ENCODE measurements at regions not wholly inside any gene's neighbourhood (a gene's known extent, or its start where the extent isn't known, plus 50 kb on each side); places are given as distances from the start of the nearest gene placed in this dataset.

DNA sequence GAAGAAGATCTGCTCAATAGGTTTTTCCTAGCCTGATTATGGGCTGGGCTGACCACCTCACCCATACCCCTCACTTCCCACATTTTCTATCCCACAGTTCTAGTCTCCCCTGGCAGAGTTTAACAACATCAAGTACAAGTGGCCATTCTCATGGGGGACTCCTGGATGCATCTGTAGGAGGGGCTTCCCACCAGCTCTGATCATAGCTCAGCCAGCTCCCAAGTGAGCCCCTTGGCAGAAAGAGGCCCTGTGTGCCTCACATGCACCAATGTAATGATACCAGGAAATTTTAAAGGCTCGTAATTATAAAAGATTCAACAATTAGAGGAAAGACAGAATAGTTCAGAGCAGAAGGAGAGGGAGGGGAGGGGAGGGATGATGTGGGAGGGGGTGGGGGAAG, 144.2 kb upstream of the SYT13 start:
- TF ChIP-seq FOXK2 (IDR thresholded peaks at IDR 0.05) (no peak), SUZ12 (IDR thresholded peaks at IDR 0.05) (no peak), FOXM1 (IDR thresholded peaks at IDR 0.05; ENCODE audit: borderline replicate concordance) (no peak), ZNF384 (IDR thresholded peaks at IDR 0.05) (no peak), LEF1 (IDR thresholded peaks at IDR 0.05; ENCODE audit: borderline replicate concordance) (no peak), SP1 (IDR thresholded peaks at IDR 0.05) (no peak)
- TF ChIP-seq, protein P1, sequence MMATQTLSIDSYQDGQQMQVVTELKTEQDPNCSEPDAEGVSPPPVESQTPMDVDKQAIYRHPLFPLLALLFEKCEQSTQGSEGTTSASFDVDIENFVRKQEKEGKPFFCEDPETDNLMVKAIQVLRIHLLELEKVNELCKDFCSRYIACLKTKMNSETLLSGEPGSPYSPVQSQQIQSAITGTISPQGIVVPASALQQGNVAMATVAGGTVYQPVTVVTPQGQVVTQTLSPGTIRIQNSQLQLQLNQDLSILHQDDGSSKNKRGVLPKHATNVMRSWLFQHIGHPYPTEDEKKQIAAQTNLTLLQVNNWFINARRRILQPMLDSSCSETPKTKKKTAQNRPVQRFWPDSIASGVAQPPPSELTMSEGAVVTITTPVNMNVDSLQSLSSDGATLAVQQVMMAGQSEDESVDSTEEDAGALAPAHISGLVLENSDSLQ (IDR thresholded peaks at IDR 0.05): no peak
